Endothelial cell of umbilical vein (primary cell): ENCODE measurements at regions not wholly inside any gene's neighbourhood (a gene's known extent, or its start where the extent isn't known, plus 50 kb on each side); places are given as distances from the start of the nearest gene placed in this dataset.

ENCODE experiments used
- BruUV-seq: library from RNA; stranded (reverse); fragments of 400-500 nt; replicated peaks from 2 replicates; lab custom pipeline; 2021; lab: Mats Ljungman, UMichigan
- CTCF ChIA-PET: fragments of 300-600, 350-600 bp; sonication (Branson Sonifier 250); formaldehyde crosslinking; loops from one replicate; lab custom pipeline; 2021; ENCODE audit warnings: antibody characterized with exemption, inconsistent platforms; lab: Charles Lee
- POLR2A ChIA-PET: fragments of 300-600, 350-600 bp; sonication (Branson Sonifier 250); formaldehyde crosslinking; loops from one replicate; lab custom pipeline; 2021; ENCODE audit warnings: antibody characterized with exemption, inconsistent platforms; lab: Charles Lee
- DNase-seq: peaks from one replicate; pipeline ENCODE4 v3.0.0-alpha.2; 2011; ENCODE audit warnings: low read depth, low spot score
- FAIRE-seq: peaks from 2 replicates; lab custom pipeline; 2011; peaks lifted over from hg19 to GRCh38; lab: Jason Lieb, UNC
- H2AFZ ChIP-seq: 2 replicates; pipeline ENCODE4 v1.6.0; 2012; ENCODE audit warnings: low read depth, low read length, control low read depth, inconsistent platforms
- H3K27ac ChIP-seq: 2 replicates; pipeline ENCODE4 v1.5.1; 2011; ENCODE audit warnings: low read depth, mild to moderate bottlenecking, control low read depth, low read length, moderate library complexity; ENCODE audit not compliant: insufficient read depth
- H3K27me3 ChIP-seq, 2 experiments: 2 replicates each; pipeline versions ENCODE4 v1.6.0 to v1.6.1; 2011; ENCODE audit warnings: low read length in 2 of 2, mixed read lengths in 1 of 2; ENCODE audit not compliant: control insufficient read depth in 2 of 2, insufficient read depth in 2 of 2
- H3K36me3 ChIP-seq, 2 experiments: 2 replicates in 1 of 2; 3 replicates in 1 of 2; pipeline ENCODE4 v1.5.1; 2011; ENCODE audit warnings: low read length in 2 of 2, mild to moderate bottlenecking in 1 of 2, moderate library complexity in 1 of 2; ENCODE audit not compliant: control insufficient read depth in 2 of 2, insufficient read depth in 2 of 2; ENCODE audit errors: extremely low read depth in 1 of 2
- H3K4me1 ChIP-seq: 3 replicates; pipeline ENCODE4 v1.5.1; 2011; ENCODE audit warnings: mild to moderate bottlenecking, low read length; ENCODE audit not compliant: control insufficient read depth, insufficient read depth; ENCODE audit errors: extremely low read depth
- H3K4me2 ChIP-seq: 2 replicates; pipeline ENCODE4 v1.6.1; 2011; ENCODE audit warnings: low read length, control low read depth, mixed read lengths; ENCODE audit not compliant: insufficient read depth
- H3K4me3 ChIP-seq, 3 experiments: fragments of 200-600 bp in 1 of 3; sonication (generic), shearing (Covaris generic) in 1 of 3; replicated peaks in 1 of 3; 2 replicates each; pipeline ENCODE4 v1.5.1; 2011 to 2016; ENCODE audit warnings: control low read depth in 3 of 3, low read length in 3 of 3, mild to moderate bottlenecking in 2 of 3, inconsistent platforms in 1 of 3, low read depth in 1 of 3, moderate library complexity in 1 of 3; ENCODE audit not compliant: insufficient read depth in 1 of 3
- H3K79me2 ChIP-seq: 2 replicates; pipeline ENCODE4 v1.6.0; 2012; ENCODE audit warnings: low read length, inconsistent platforms; ENCODE audit not compliant: control insufficient read depth, insufficient read depth
- H3K9ac ChIP-seq: replicated peaks from 2 replicates; pipeline ENCODE3; 2011; ENCODE audit warnings: low read length, control low read depth; ENCODE audit not compliant: insufficient read depth; ENCODE audit errors: extremely low read depth
- H3K9me1 ChIP-seq: replicated peaks from 3 replicates; pipeline ENCODE4 v1.6.0; 2011; ENCODE audit warnings: mild to moderate bottlenecking, low read length; ENCODE audit not compliant: control insufficient read depth, insufficient read depth; ENCODE audit errors: extremely low read depth
- H3K9me3 ChIP-seq: replicated peaks from 2 replicates; pipeline ENCODE4 v1.5.1; 2012; ENCODE audit warnings: low read length, inconsistent platforms; ENCODE audit not compliant: control insufficient read depth, insufficient read depth
- H4K20me1 ChIP-seq: replicated peaks from 2 replicates; pipeline ENCODE3; 2011; ENCODE audit warnings: mild to moderate bottlenecking, low read length; ENCODE audit not compliant: control insufficient read depth, insufficient read depth; ENCODE audit errors: extremely low read depth
- CTCF ChIP-seq, 2 donors: IDR thresholded peaks; 1 replicate in 1 of 2; 2 replicates in 1 of 2; pipeline ENCODE4 v1.5.1; 2011; ENCODE audit warnings: low read length in 2 of 2, mild to moderate bottlenecking in 2 of 2, moderate library complexity in 2 of 2, control low read depth in 1 of 2, inconsistent platforms in 1 of 2, low read depth in 1 of 2; ENCODE audit not compliant: insufficient read depth in 1 of 2; ENCODE audit errors: extremely low read depth in 1 of 2
- EZH2 ChIP-seq: IDR thresholded peaks from 2 replicates; pipeline ENCODE4 v1.6.1; 2012; ENCODE audit warnings: borderline replicate concordance, low read depth, mild to moderate bottlenecking, moderate library complexity, low read length, inconsistent platforms; ENCODE audit not compliant: severe bottlenecking
- FOS ChIP-seq: IDR thresholded peaks from 2 replicates; pipeline ENCODE4 v1.6.1; 2011; ENCODE audit warnings: mild to moderate bottlenecking, low read length, moderate library complexity, borderline replicate concordance; ENCODE audit not compliant: insufficient read depth
- GATA2 ChIP-seq: IDR thresholded peaks from 2 replicates; pipeline ENCODE4 v1.7.0; 2011; ENCODE audit warnings: low read depth, mild to moderate bottlenecking, moderate library complexity, mixed read lengths, low read length; ENCODE audit not compliant: insufficient read length, insufficient read depth
- JUN ChIP-seq: IDR thresholded peaks from 2 replicates; pipeline ENCODE4 v1.6.1; 2011; ENCODE audit warnings: borderline replicate concordance, low read depth; ENCODE audit not compliant: insufficient read length, insufficient read depth
- MAX ChIP-seq: IDR thresholded peaks from 2 replicates; pipeline ENCODE4 v1.6.1; 2011; ENCODE audit not compliant: insufficient read depth, insufficient read length
- MYC ChIP-seq: IDR thresholded peaks from one replicate; pipeline ENCODE4 v1.6.1; 2011; ENCODE audit warnings: mild to moderate bottlenecking, low read depth, low read length
- POLR2A ChIP-seq: IDR thresholded peaks from 2 replicates; pipeline ENCODE4 v1.6.1; 2012; ENCODE audit warnings: low read depth, mild to moderate bottlenecking, control low read depth, low read length
- POLR2AphosphoS5 ChIP-seq: IDR thresholded peaks from 2 replicates; pipeline ENCODE4 v1.6.1; 2012; ENCODE audit warnings: low read depth, mild to moderate bottlenecking, control low read depth, low read length, moderate library complexity; ENCODE audit not compliant: insufficient read depth
- dilution Hi-C: fragments of 300-500 bp; cut with MboI; formaldehyde crosslinking; loops from one replicate; pipeline ENCODE4 v1.15.0; 2019; ENCODE audit warnings: low sequenced_read_pairs; ENCODE audit not compliant: extremely low pct_ligation_motif_present
- intact Hi-C: fragments of 100-400 bp; cut with micrococcal nuclease; formaldehyde crosslinking; loops from one replicate; pipeline ENCODE4 v1.10.0; 2022

- Histone ChIP-seq H3K36me3 (no peaks in the 10 kb centered on the region), H3K27me3 (no peaks in the 10 kb centered on the region), H3K9ac (no peak overlapping the region), H2AFZ (no peak overlapping the region), H3K4me2 (no peak overlapping the region), H3K27ac (no peak overlapping the region), H3K4me3 (no peak overlapping the region), H3K4me1 (no peaks in the 10 kb centered on the region), H3K9me1 (no peaks in the 10 kb centered on the region), H3K9me3 (no peaks in the 10 kb centered on the region), H3K79me2 (no peaks in the 10 kb centered on the region), H4K20me1 (no peaks in the 10 kb centered on the region)
- BruUV-seq = no TSS peak
- TF ChIP-seq FOS (no peak), MAX (no peak), EZH2 (no peak), POLR2AphosphoS5 (no peak), JUN (no peak), GATA2 (no peak), MYC (no peak), CTCF (IDR thresholded peaks at IDR 0.05; ENCODE audit: extremely low read depth in 1 of 2, insufficient read depth in 1 of 2, low read depth in 1 of 2, low read length in 2 of 2) (no peak), POLR2A (no peak)
- FAIRE-seq (no peak), DNase-seq (no peak)
- ChIA-PET CTCF (no interaction called here), POLR2A (no interaction called here)
- dilution Hi-C loops (no loop called here), intact Hi-C loops (no loop called here)
Measured at GRCh38 chr7:46133751-46134150, 212.7 kb upstream of the IGFBP3 start.
